ENCODE measurements at regions not wholly inside any gene's neighbourhood (a gene's known extent, or its start where the extent isn't known, plus 50 kb on each side); places are given as distances from the start of the nearest gene placed in this dataset.

DNA sequence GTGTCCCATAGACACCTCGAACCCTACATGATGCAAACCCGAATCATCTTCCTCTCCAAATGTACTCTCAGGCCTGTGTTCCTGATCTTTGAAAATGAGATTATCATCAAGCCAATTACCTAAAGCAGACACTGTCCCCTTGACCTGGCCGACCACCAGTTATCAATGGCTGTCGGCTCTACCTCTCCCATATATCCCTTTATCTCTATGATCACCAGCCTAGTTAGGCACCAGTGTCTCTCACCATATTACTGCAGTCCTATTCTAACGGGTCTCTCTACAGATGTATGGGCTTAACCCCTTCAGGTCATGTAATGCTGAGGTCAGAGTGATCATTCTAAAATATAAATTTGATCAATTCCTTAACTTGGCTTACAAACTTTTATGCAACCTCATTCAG lies 234.9 kb upstream of the MARCKS start:
- Histone ChIP-seq H3K79me2 (replicated peaks; ENCODE audit: insufficient read depth) (no peaks in the 10 kb centered on the region), H3K4me2 (no peak overlapping the region), H3K4me3 (no peak overlapping the region), H3K4me1 (ENCODE audit: insufficient read depth) (no peaks in the 10 kb centered on the region; the same call in 1 of the 2 replicates), H3F3A (replicated peaks; ENCODE audit: low read depth) (no peaks in the 10 kb centered on the region), H3K27me3 (ENCODE audit: insufficient read depth) (no peaks in the 10 kb centered on the region), H3K27ac (ENCODE audit: low read depth) (no peak overlapping the region), H3K36me3 (ENCODE audit: insufficient read depth) (no peaks in the 10 kb centered on the region), H3K9me2 (ENCODE audit: insufficient read depth) (no peaks in the 10 kb centered on the region), H4K20me1 (replicated peaks; ENCODE audit: insufficient read depth) (no peaks in the 10 kb centered on the region), H2AFZ (no peak overlapping the region)
- Mint-ChIP-seq H3K9me3 (no peaks in the 10 kb centered on the region), H3K4me1 (peaks cover 11% of the 10 kb centered on the region), H3K27me3 (ENCODE audit: insufficient read depth, low read depth, poor library complexity) (peaks cover 3% of the 10 kb centered on the region), H3K36me3 (ENCODE audit: low read depth) (no peaks in the 10 kb centered on the region), H3K4me3 (no peak overlapping the region), H3K27ac (no peak overlapping the region)
- DNase-seq (ENCODE audit: low spot score) (no peak), ATAC-seq (no peak)
- TF ChIP-seq POLR2AphosphoS5 (IDR thresholded peaks at IDR 0.05; ENCODE audit: low read depth) (no peak), REST (IDR thresholded peaks at IDR 0.05; ENCODE audit: unreplicated experiment) (no peak), ETS1 (IDR thresholded peaks at IDR 0.05) (no peak), CREB1 (CRISPR knock-in tag; IDR thresholded peaks at IDR 0.05; ENCODE audit: low read depth) (no peak), EZH2phosphoT487 (IDR thresholded peaks at IDR 0.05; ENCODE audit: unreplicated experiment) (no peak)
- TF ChIP-seq, protein P1, sequence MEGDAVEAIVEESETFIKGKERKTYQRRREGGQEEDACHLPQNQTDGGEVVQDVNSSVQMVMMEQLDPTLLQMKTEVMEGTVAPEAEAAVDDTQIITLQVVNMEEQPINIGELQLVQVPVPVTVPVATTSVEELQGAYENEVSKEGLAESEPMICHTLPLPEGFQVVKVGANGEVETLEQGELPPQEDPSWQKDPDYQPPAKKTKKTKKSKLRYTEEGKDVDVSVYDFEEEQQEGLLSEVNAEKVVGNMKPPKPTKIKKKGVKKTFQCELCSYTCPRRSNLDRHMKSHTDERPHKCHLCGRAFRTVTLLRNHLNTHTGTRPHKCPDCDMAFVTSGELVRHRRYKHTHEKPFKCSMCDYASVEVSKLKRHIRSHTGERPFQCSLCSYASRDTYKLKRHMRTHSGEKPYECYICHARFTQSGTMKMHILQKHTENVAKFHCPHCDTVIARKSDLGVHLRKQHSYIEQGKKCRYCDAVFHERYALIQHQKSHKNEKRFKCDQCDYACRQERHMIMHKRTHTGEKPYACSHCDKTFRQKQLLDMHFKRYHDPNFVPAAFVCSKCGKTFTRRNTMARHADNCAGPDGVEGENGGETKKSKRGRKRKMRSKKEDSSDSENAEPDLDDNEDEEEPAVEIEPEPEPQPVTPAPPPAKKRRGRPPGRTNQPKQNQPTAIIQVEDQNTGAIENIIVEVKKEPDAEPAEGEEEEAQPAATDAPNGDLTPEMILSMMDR (conservative IDR thresholded peaks at IDR 0.05; ENCODE audit: low read depth in 2 of 2) = no peak

DNA sequence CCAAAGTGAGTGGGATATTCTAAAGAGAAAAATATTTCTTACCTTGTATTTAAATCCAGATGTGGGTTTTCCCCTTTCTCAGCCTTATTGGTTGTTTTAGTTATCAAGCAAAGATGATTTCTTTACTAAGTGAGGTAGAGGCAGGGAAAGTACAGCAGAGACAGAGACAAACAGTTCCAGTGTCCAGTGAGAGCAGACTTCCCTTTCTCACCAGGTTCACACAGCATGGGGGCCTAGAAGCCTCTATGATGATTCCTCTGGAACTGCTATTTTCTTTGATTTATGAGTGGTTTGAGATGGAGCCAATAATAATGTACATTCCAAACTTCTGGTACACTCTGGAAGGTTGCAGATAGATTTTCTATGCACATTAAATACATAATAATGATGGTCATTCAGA lies 234.0 kb upstream of the MARCKS start:
- no peak overlapping the region for H3K27ac Mint-ChIP-seq
- no peak for ATAC-seq
- TF ChIP-seq ZNF331 (CRISPR knock-in tag; IDR thresholded peaks at IDR 0.05; ENCODE audit: low read depth) = no peak
- TF ChIP-seq EZH2phosphoT487 (IDR thresholded peaks at IDR 0.05; ENCODE audit: unreplicated experiment) = no peak
- TF ChIP-seq POLR2AphosphoS5 (IDR thresholded peaks at IDR 0.05; ENCODE audit: low read depth) = no peak
- no peak for TF ChIP-seq CREB1 (CRISPR knock-in tag; IDR thresholded peaks at IDR 0.05; ENCODE audit: low read depth)
- TF ChIP-seq, protein P2, sequence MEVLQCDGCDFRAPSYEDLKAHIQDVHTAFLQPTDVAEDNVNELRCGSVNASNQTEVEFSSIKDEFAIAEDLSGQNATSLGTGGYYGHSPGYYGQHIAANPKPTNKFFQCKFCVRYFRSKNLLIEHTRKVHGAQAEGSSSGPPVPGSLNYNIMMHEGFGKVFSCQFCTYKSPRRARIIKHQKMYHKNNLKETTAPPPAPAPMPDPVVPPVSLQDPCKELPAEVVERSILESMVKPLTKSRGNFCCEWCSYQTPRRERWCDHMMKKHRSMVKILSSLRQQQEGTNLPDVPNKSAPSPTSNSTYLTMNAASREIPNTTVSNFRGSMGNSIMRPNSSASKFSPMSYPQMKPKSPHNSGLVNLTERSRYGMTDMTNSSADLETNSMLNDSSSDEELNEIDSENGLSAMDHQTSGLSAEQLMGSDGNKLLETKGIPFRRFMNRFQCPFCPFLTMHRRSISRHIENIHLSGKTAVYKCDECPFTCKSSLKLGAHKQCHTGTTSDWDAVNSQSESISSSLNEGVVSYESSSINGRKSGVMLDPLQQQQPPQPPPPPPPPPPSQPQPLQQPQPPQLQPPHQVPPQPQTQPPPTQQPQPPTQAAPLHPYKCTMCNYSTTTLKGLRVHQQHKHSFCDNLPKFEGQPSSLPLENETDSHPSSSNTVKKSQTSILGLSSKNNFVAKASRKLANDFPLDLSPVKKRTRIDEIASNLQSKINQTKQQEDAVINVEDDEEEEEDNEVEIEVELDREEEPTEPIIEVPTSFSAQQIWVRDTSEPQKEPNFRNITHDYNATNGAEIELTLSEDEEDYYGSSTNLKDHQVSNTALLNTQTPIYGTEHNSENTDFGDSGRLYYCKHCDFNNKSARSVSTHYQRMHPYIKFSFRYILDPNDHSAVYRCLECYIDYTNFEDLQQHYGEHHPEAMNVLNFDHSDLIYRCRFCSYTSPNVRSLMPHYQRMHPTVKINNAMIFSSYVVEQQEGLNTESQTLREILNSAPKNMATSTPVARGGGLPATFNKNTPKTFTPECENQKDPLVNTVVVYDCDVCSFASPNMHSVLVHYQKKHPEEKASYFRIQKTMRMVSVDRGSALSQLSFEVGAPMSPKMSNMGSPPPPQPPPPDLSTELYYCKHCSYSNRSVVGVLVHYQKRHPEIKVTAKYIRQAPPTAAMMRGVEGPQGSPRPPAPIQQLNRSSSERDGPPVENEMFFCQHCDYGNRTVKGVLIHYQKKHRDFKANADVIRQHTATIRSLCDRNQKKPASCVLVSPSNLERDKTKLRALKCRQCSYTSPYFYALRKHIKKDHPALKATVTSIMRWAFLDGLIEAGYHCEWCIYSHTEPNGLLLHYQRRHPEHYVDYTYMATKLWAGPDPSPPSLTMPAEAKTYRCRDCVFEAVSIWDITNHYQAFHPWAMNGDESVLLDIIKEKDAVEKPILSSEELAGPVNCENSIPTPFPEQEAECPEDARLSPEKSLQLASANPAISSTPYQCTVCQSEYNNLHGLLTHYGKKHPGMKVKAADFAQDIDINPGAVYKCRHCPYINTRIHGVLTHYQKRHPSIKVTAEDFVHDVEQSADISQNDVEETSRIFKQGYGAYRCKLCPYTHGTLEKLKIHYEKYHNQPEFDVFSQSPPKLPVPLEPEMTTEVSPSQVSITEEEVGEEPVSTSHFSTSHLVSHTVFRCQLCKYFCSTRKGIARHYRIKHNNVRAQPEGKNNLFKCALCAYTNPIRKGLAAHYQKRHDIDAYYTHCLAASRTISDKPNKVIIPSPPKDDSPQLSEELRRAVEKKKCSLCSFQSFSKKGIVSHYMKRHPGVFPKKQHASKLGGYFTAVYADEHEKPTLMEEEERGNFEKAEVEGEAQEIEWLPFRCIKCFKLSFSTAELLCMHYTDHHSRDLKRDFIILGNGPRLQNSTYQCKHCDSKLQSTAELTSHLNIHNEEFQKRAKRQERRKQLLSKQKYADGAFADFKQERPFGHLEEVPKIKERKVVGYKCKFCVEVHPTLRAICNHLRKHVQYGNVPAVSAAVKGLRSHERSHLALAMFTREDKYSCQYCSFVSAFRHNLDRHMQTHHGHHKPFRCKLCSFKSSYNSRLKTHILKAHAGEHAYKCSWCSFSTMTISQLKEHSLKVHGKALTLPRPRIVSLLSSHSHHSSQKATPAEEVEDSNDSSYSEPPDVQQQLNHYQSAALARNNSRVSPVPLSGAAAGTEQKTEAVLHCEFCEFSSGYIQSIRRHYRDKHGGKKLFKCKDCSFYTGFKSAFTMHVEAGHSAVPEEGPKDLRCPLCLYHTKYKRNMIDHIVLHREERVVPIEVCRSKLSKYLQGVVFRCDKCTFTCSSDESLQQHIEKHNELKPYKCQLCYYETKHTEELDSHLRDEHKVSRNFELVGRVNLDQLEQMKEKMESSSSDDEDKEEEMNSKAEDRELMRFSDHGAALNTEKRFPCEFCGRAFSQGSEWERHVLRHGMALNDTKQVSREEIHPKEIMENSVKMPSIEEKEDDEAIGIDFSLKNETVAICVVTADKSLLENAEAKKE (CRISPR knock-in tag; IDR thresholded peaks at IDR 0.05) = no peak
- no peak for TF ChIP-seq ZNF114 (CRISPR knock-in tag; IDR thresholded peaks at IDR 0.05)

More for the DNA sequence above, 234.0 kb upstream of the MARCKS start:
- Histone ChIP-seq H3K9me2 (ENCODE audit: insufficient read depth) (no peaks in the 10 kb centered on the region), H3K27me3 (ENCODE audit: insufficient read depth) (no peaks in the 10 kb centered on the region), H3K27ac (ENCODE audit: low read depth) (no peak overlapping the region), H3K4me2 (no peak overlapping the region), H4K20me1 (replicated peaks; ENCODE audit: insufficient read depth) (no peaks in the 10 kb centered on the region), H3K4me3 (no peak overlapping the region), H3K4me1 (ENCODE audit: insufficient read depth) (no peaks in the 10 kb centered on the region; the same call in 1 of the 2 replicates), H3K36me3 (ENCODE audit: insufficient read depth) (no peaks in the 10 kb centered on the region), H2AFZ (no peak overlapping the region), H3K79me2 (replicated peaks; ENCODE audit: insufficient read depth) (no peaks in the 10 kb centered on the region), H3F3A (replicated peaks; ENCODE audit: low read depth) (no peaks in the 10 kb centered on the region)
- no peaks in the 10 kb centered on the region for H3K9me3 Mint-ChIP-seq
- H3K27me3 Mint-ChIP-seq (ENCODE audit: insufficient read depth, low read depth, poor library complexity) = peaks cover 3% of the 10 kb centered on the region
- DNase-seq (ENCODE audit: low spot score) = no peak
- peaks cover 11% of the 10 kb centered on the region for H3K4me1 Mint-ChIP-seq
- H3K36me3 Mint-ChIP-seq (ENCODE audit: low read depth) = no peaks in the 10 kb centered on the region
- no peak overlapping the region for H3K4me3 Mint-ChIP-seq
